T-helper 17 cell (primary cell): ENCODE measurements at regions not wholly inside any gene's neighbourhood (a gene's known extent, or its start where the extent isn't known, plus 50 kb on each side); places are given as distances from the start of the nearest gene placed in this dataset.

ENCODE experiments used
- ATAC-seq: fragments of 150-1000 bp; cut with Tn5 transposase; 2 replicates; pipeline ENCODE4 v1.10.0; 2021; ENCODE audit warnings: mild to moderate bottlenecking, moderate library complexity
- DNase-seq, 3 donors: peaks; one replicate each; pipeline versions ENCODE4 v3.0.0 to v3.0.0-alpha.2; 2020 to 2021
- H3K9me3 ChIP-seq: one replicate; pipeline ENCODE4 v1.7.0; 2013; ENCODE audit warnings: low read length, mild to moderate bottlenecking; ENCODE audit not compliant: control insufficient read depth, poor library complexity, severe bottlenecking
- H3K27ac Mint-ChIP-seq: one replicate; pipeline ENCODE4 v1.8.0; 2022; ENCODE audit warnings: mild to moderate bottlenecking, moderate library complexity, mixed read lengths
- H3K27me3 Mint-ChIP-seq: one replicate; pipeline ENCODE4 v1.8.0; 2022; ENCODE audit warnings: mixed read lengths
- H3K36me3 Mint-ChIP-seq: one replicate; pipeline ENCODE4 v1.8.0; 2022; ENCODE audit warnings: low read depth, mixed read lengths
- H3K4me1 Mint-ChIP-seq: one replicate; pipeline ENCODE4 v1.8.0; 2022; ENCODE audit warnings: mild to moderate bottlenecking, mixed read lengths
- H3K4me3 Mint-ChIP-seq: one replicate; pipeline ENCODE4 v1.8.0; 2022; ENCODE audit warnings: mild to moderate bottlenecking, moderate library complexity, mixed read lengths

DNA sequence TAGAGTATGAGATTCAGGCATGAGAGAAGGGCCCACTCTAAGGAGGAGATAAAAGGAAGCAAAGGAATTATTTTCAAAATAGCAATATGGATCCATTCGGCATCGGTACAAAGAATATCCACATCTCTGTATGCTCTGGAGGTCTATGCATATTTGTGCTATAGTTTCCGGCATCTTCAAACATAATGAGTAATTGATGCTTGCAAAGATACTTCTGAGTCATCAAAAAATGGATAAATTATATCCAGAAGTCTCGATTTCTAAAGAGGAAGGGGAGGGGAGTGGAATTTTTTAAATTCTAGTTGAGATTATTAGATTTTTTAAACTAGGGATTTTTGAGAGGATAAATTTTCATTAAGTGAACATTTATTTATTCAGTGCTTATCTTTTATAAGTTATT is 72.9 kb upstream of the KIAA1217 start:
- no peaks in the 10 kb centered on the region for H3K9me3 ChIP-seq
- H3K27ac Mint-ChIP-seq = no peak overlapping the region
- no peak overlapping the region for H3K4me3 Mint-ChIP-seq
- no peaks in the 10 kb centered on the region for H3K27me3 Mint-ChIP-seq
- no peaks in the 10 kb centered on the region for H3K36me3 Mint-ChIP-seq
- DNase-seq (no peak), ATAC-seq (no peak)
- H3K4me1 Mint-ChIP-seq = no peaks in the 10 kb centered on the region

DNA sequence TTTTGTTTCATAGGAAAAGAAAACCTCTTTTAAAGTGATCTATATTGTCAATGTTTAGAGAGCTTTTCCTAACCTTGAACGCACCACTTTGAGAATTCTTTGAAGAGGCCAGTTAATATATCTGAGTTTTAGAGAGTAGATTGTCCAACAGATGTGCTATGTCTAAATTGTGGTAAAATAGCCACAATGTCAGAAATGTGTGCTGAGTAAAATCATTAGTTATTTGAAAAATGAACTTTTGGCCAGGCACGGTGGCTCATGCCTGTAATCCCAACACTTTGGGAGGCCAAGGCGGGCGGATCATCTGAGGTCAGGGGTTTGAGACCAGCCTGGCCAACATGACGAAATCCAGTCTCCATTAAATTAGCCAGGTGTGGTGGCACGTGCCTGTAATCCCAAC is 61.6 kb upstream of the KIAA1217 start:
- Mint-ChIP-seq H3K36me3 (no peaks in the 10 kb centered on the region), H3K27ac (no peak overlapping the region), H3K27me3 (no peaks in the 10 kb centered on the region), H3K4me1 (no peaks in the 10 kb centered on the region), H3K4me3 (no peak overlapping the region)
- DNase-seq (no peak), ATAC-seq (no peak)
- H3K9me3 ChIP-seq = no peaks in the 10 kb centered on the region

DNA sequence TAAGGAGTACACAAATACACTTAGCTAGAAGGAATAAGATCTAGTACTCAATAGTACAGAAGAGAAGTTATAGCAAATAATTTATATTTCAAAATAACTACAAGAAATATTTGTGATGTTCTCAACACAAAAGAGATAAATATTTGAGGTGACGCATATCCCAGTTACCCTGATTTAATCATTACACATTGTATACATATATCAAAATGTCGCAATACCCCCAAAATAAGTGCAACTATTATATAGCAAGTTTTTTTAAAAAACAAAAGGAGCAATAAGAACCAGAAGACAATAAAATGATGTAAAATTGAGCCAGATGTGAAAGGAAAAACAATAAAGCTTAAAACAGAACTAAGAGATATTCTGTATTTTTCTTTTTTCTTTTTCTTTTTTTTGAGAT is 59.3 kb upstream of the KIAA1217 start:
- Mint-ChIP-seq H3K4me3 (no peak overlapping the region), H3K27ac (no peak overlapping the region), H3K4me1 (no peaks in the 10 kb centered on the region), H3K27me3 (no peaks in the 10 kb centered on the region), H3K36me3 (no peaks in the 10 kb centered on the region)
- ATAC-seq = no peak
- no peak for DNase-seq
- H3K9me3 ChIP-seq = no peaks in the 10 kb centered on the region

DNA sequence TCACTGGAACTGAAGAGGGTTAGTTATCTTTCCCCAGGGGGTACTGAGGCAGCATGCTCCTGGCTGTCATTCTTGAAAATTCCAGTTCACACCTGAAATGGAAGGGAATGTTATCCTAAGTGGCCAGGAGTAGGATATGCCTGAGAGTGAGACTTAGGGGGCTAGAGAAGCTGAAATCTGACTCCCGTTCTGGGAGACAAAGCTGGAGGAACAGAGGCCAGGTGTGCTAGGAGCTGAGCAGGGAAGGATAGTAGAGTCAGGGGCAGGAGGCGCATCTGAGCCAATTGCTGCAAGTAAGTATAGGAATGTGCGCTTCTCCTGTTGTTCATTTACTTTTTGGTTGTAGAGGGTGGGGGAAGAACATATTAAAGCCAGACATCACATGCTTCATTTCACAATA is 58.1 kb upstream of the KIAA1217 start:
- H3K9me3 ChIP-seq = no peaks in the 10 kb centered on the region
- H3K4me3 Mint-ChIP-seq = no peak overlapping the region
- H3K4me1 Mint-ChIP-seq = no peaks in the 10 kb centered on the region
- no peaks in the 10 kb centered on the region for H3K36me3 Mint-ChIP-seq
- H3K27ac Mint-ChIP-seq = no peak overlapping the region
- DNase-seq (no peak), ATAC-seq (no peak)
- H3K27me3 Mint-ChIP-seq = no peaks in the 10 kb centered on the region

DNA sequence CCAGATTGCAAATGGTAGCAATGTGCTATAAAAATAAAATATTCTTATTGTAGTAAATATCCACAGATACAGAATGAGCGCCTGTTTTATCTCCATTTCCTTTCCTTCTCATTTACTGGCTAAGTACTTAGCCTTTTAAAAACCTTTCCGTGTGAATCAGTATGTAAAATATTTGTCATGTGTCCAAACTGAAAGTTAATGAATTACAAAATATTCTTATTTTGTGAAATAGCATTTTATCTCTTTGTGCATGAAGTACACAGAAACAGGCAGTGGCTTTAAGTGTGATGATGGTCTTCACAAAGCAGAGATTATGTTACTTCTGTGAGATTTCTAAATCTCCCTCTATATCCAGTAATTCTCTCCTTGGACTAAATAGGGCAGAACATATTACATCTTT is 56.7 kb upstream of the KIAA1217 start:
- Mint-ChIP-seq H3K36me3 (no peaks in the 10 kb centered on the region), H3K4me1 (no peaks in the 10 kb centered on the region), H3K27me3 (no peaks in the 10 kb centered on the region), H3K4me3 (no peak overlapping the region), H3K27ac (no peak overlapping the region)
- no peaks in the 10 kb centered on the region for H3K9me3 ChIP-seq
- ATAC-seq (no peak), DNase-seq (no peak)

DNA sequence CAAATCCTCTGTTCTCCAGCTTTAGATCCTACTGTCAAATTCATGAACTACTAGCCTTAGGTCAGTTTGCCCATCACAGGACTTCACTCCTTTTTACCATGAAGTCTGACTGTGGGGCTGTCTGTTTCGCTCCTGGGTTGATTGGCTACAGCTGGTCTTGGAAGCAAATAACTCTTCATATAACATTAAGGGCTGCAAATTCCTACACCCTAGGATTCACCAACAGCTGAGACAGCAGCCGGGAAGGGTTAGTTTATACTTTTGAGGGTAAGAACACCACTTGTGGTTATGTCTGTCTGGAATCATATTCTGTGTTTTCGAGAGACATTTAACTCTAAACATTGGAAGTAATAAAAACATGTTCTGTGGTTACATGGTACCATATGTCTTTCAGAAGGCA is 55.9 kb upstream of the KIAA1217 start:
- no peak for ATAC-seq
- Mint-ChIP-seq H3K36me3 (no peaks in the 10 kb centered on the region), H3K27me3 (no peaks in the 10 kb centered on the region), H3K4me1 (no peaks in the 10 kb centered on the region), H3K4me3 (no peak overlapping the region), H3K27ac (no peak overlapping the region)
- DNase-seq = no peak
- H3K9me3 ChIP-seq = no peaks in the 10 kb centered on the region

DNA sequence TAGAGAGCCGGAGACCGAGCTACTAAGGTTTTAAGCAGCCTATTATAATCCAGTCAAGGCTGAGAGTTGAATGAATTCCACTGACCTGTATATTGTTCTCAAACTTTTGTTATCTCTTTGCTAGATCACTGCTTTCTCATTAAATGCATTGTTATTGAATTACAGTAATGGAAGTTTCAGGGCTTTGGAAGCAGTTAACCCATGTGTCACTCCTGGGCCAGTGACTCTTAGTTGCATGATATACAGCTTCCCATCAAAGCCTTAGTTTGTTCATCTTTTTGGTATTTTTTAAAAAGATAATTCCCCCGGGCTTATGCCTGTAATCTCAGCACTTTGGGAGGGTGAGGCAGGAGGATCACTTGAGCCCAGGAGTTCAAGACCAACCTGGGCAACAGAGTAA is 55.4 kb upstream of the KIAA1217 start:
- DNase-seq (no peak), ATAC-seq (no peak)
- H3K4me3 Mint-ChIP-seq = no peak overlapping the region
- H3K9me3 ChIP-seq = no peaks in the 10 kb centered on the region
- H3K4me1 Mint-ChIP-seq = no peaks in the 10 kb centered on the region
- H3K27me3 Mint-ChIP-seq = no peaks in the 10 kb centered on the region
- no peaks in the 10 kb centered on the region for H3K36me3 Mint-ChIP-seq
- H3K27ac Mint-ChIP-seq = no peak overlapping the region

DNA sequence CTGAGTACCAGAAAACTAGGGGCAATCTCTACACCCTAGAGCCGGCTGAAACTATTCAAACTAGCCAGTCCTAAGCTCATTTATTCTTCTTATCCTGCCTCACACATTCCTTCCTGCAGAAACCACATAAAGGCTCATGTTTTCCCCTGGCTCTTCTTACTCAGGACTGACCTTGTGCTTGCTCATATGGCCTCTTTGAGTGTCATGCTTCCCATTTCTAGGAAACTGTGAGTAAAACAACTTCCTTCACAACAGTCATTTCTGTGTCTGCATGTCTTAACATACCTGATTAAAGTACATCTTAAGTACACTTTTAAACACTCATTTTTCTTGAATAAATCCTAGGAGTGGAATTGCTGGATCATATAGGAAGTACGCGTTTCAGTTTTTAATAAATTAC is 52.3 kb upstream of the KIAA1217 start:
- ATAC-seq = no peak
- Mint-ChIP-seq H3K27me3 (no peaks in the 10 kb centered on the region), H3K36me3 (no peaks in the 10 kb centered on the region)

DNA sequence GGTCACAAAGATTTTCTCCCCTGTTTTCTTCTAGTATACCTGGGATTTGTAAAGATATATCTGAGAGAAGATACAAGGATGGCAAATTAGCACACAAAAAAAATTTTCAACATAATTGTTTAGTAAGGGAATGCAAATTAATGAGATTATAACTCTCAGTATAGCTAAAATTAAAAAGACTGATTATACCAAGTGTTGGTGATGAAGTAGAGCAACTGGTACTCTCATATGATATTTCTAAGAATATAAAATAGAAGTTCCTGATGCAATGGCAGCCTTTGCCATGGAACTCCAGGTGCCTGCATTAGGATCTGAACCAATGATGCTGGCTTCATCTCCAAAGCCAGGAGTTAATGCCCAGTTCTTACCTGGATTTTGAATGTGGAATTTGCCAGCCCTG is 51.4 kb upstream of the KIAA1217 start:
- Mint-ChIP-seq H3K4me3 (no peak overlapping the region), H3K27ac (no peak overlapping the region)

More for the DNA sequence above, 52.3 kb upstream of the KIAA1217 start:
- Mint-ChIP-seq H3K4me1 (no peaks in the 10 kb centered on the region), H3K27ac (no peak overlapping the region), H3K4me3 (no peak overlapping the region)
- DNase-seq = no peak
- H3K9me3 ChIP-seq = no peaks in the 10 kb centered on the region

More for the DNA sequence above, 51.4 kb upstream of the KIAA1217 start:
- Mint-ChIP-seq H3K36me3 (no peaks in the 10 kb centered on the region), H3K27me3 (no peaks in the 10 kb centered on the region), H3K4me1 (no peaks in the 10 kb centered on the region)
- no peak for ATAC-seq
- no peak for DNase-seq
- no peaks in the 10 kb centered on the region for H3K9me3 ChIP-seq
